ENCODE measurements at regions not wholly inside any gene's neighbourhood (a gene's known extent, or its start where the extent isn't known, plus 50 kb on each side); places are given as distances from the start of the nearest gene placed in this dataset.
"Not testable (repeated sequence)": the region's sequence is repeated elsewhere in the genome, so short reads cannot be mapped to it uniquely, and the experiment has no call there.

- DNase-seq: no peak
These were observed 104.8 kb upstream of the ECI2 start for GRCh38 chr6:4240148-4240547.

- DNase-seq: peak; percentile 22
These were observed 89.9 kb upstream of the ECI2 start for GRCh38 chr6:4225161-4225872.

GRCh38 chr6:4224067-4224978, 88.9 kb upstream of the ECI2 start:
- DNase-seq: no peak

DNA sequence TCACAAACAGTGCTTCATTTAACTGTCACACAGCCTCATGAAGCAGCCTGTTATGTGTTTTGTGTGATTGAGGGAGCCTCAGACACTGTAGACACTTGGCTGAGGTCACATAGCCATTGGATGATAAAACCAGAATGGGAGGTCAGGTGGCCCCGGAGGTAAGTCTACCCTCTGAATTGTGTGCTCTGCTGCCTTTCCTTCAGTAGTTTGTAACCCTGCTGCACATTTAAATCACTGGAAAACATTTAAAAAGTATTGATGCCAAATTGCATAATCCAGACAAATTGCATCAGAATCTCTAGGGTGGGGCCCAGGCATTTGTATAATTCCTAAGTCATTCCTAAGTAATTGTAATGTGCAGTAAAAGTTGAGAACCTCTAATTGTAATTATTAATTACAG, 85.2 kb upstream of the ECI2 start:
- DNase-seq: no peak

- DNase-seq: not testable (repeated sequence)
These were observed 83.4 kb upstream of the ECI2 start for GRCh38 chr6:4218619-4219317.

GRCh38 chr6:4212588-4212987, 77.2 kb upstream of the ECI2 start:
- no peak for DNase-seq

DNA sequence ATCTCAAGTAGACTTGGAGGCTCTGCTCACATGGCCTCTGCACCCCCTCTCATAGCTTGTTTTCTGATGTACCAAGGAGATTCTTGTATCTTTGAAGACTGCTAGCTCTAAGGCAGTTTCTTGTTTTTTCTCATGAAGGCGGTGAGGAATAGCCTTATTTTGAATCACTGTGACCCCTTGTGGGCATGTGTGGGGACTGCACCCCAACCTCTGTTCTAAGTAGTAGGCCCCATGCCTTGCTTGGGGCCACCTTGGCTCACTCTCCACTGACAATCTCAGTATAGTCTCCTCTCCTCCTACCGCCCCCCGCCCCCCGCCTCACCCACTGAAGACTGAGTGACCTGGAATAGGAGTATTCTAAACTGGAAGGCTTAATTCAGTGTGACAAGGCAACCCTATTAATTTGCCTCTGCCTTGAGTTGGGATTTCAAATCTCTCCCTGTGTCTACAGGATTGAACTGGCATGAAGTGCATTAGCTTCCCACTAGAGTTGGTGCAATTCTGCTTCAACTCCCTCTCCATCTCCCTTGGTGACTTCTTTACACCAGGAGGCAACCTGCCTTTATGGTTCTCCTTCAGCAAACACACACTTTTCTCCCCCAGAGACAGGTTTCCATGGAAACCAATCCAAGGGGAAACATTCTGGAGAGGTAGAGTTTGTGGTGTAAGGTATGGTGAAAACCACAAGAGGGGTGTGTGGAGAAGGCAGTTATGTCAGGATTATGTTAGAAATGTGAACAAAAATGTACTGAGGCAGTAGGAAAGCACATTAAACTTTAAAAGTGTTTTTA, 75.4 kb upstream of the ECI2 start:
- DNase-seq: peak; percentile 79

GRCh38 chr6:4209196-4209595, 73.8 kb upstream of the ECI2 start:
- DNase-seq: no peak

DNA sequence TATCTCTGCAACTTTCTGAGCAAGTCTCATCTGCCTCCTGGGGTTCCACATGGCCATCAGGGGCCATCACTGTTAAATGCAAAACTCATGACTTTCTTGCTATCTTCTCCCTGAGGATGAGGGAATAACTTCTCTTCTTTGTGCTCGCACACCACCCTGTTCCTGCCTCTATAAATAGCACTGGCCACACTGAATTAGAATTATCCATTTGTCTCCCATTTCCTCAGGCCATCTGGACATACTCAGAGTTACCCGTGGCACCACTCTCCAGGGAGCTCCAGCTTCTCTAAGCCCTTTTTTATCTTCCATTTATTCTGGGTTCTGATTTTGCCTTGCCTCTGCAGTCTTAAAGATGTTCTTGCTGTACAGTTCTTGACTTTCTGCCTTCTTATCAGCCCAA, 72.8 kb upstream of the ECI2 start:
- DNase-seq: no peak

DNA sequence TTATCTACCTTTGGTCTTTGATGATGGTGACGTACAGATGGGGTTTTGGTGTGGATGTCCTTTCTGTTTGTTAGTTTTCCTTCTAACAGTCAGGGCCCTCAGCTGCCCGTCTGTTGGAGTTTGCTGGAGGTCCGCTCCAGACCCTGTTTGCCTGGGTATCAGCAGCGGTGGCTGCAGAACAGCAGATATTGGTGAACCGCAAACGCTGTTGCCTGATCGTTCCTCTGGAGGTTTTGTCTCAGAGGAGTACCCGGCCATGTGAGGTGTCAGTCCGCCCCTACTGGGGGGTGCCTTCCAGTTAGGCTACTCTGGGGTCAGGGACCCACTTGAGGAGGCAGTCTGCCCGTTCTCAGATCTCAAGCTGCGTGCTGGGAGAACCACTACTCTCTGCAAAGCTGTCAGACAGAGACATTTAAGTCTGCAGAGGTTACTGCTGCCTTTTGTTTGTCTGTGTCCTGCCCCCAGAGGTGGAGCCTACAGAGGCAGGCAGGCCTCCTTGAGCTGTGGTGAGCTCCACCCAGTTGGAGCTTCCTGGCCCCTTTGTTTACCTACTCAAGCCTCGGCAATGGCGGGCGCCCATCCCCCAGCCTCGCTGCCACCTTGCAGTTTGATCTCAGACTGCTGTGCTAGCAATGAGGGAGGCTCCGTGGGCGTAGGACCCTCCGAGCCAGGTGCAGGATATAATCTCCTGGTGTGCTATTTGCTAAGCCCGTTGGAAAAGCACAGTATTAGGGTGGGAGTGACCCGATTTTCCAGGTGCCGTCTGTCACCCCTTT, 68.5 kb upstream of the ECI2 start:
- DNase-seq: not testable (repeated sequence)

GRCh38 chr6:4192627-4193026, 57.3 kb upstream of the ECI2 start:
- no peak for DNase-seq

GRCh38 chr6:4192173-4192572, 56.8 kb upstream of the ECI2 start:
- no peak for DNase-seq

GRCh38 chr6:4191271-4191721, 55.9 kb upstream of the ECI2 start:
- no peak for DNase-seq

DNA sequence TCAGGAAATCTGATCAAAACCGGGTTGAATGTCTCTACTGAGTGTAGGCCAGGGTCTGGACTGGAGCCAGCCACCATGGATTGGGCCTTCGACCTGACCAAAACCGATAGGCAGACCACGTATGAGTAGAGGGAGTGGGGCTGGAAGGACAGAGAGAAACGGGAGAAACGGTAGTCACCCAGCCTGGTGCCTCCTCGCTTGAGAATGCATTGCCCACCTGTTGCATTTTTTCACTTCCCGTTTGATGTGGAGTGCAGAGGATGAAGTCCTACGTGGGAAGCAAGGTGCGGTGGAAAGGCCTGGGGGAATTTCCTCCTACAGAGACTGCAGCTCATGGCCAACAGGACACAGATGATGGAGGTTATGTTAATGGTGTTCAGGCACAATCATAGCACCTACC, 53.9 kb upstream of the ECI2 start:
- no peak for DNase-seq

DNA sequence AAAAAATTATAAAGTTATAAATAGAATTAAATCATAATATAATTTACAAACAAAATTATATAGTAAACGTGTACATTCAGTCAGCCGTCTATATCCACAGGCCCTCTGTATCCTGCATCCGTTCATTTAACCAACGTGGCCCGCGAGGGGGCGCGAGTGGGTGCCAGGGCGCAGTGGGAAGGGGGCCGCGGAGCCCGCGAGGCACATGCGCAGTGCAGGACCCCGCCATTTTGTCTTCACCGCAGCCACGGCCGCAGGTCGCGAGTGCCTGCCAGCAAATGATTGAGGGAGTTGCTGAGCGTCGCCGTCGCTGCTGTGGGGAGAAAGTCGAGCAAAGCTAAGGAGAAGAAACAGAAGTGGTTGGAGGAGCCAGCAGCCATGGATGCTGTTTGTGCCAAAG, 53.4 kb upstream of the ECI2 start:
- DNase-seq: no peak

- DNase-seq: no peak
These were observed 52.1 kb upstream of the ECI2 start for GRCh38 chr6:4187480-4187879.

DNA sequence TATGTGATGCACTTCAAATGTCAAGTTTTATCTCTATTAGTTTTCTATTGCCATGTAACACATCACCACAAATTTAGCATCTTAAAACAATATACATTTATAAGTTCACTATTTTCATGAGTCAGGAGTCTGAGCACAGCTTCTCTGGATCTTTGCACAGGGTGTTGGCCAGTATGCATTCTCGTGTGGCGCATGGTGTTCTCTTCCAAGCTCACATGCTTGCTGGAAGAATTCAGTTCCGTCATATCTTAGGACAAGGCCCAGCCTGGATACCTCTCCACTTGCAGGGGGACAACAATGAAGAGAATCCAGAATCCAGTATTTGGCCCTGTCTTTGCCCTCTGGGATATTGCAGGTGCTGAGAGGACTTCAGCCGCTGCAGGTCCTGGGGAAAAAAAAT, 51.0 kb upstream of the ECI2 start:
- no peak for DNase-seq

GRCh38 chr6:4185846-4186245, 50.5 kb upstream of the ECI2 start:
- DNase-seq: no peak

DNA sequence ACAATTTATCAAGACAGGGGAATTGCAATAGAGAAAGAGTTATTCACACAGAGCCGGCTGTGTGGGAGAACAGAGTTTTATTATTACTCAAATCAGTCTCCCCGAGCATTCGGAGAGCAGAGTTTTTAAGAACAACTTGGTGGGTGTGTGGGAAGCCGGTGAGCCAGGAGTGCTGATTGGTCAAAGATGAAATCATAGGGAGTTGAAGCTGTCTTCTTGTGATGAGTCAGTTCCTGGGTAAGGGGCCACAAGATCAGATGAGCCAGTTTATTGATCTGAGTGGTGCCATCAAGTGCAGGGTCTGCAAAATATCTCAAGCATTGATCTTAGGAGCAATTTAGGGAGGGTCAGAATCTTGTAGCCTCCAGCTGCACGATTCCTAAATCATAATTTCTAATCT, 50.0 kb upstream of the ECI2 start:
- DNase-seq: no peak
